NCI-H187 (cell line): ENCODE measurements at regions not wholly inside any gene's neighbourhood (a gene's known extent, or its start where the extent isn't known, plus 50 kb on each side); places are given as distances from the start of the nearest gene placed in this dataset.
"Not testable (repeated sequence)": the region's sequence is repeated elsewhere in the genome, so short reads cannot be mapped to it uniquely, and the experiment has no call there.

Source experiments
- DNase-seq, 2 experiments: peaks; one replicate each; lab custom pipeline; 2025; lab: John Stamatoyannopoulos, UW

GRCh38 chr6:21282360-21282759 is 311.2 kb upstream of the SOX4 start:
- DNase-seq, result not testable (repeated sequence)

- DNase-seq, result no peak
Measured at GRCh38 chr6:21284166-21284565, 309.4 kb upstream of the SOX4 start.

- no peak for DNase-seq
Measured at GRCh38 chr6:21284706-21285105, 308.8 kb upstream of the SOX4 start.

GRCh38 chr6:21294144-21294543 is 299.4 kb upstream of the SOX4 start:
- DNase-seq, result no peak

- no peak for DNase-seq
Measured at GRCh38 chr6:21295506-21296240, 297.9 kb upstream of the SOX4 start.

- no peak for DNase-seq
Measured at GRCh38 chr6:21297665-21298064, 295.9 kb upstream of the SOX4 start.

- DNase-seq, result no peak
Measured at GRCh38 chr6:21299216-21299615, 294.3 kb upstream of the SOX4 start.

- DNase-seq, result no peak
Measured at GRCh38 chr6:21300439-21300838, 293.1 kb upstream of the SOX4 start.

GRCh38 chr6:21305893-21306332 is 287.6 kb upstream of the SOX4 start:
- no peak for DNase-seq

GRCh38 chr6:21306546-21306945 is 287.0 kb upstream of the SOX4 start:
- no peak for DNase-seq

- no peak for DNase-seq
Measured at GRCh38 chr6:21309807-21310221, 283.7 kb upstream of the SOX4 start.

- no peak for DNase-seq
Measured at GRCh38 chr6:21310568-21311140, 282.9 kb upstream of the SOX4 start.

- no peak for DNase-seq
Measured at GRCh38 chr6:21312118-21312517, 281.4 kb upstream of the SOX4 start.

- DNase-seq, result no peak
Measured at GRCh38 chr6:21317642-21318041, 275.9 kb upstream of the SOX4 start.

- DNase-seq, result no peak
Measured at GRCh38 chr6:21321076-21321475, 272.5 kb upstream of the SOX4 start.

GRCh38 chr6:21321531-21321930 is 272.0 kb upstream of the SOX4 start:
- DNase-seq, result no peak

GRCh38 chr6:21323577-21323976 is 270.0 kb upstream of the SOX4 start:
- DNase-seq, result no peak

- no peak for DNase-seq
Measured at GRCh38 chr6:21325201-21325856, 268.2 kb upstream of the SOX4 start.

- no peak for DNase-seq
Measured at GRCh38 chr6:21327326-21328112, 266.0 kb upstream of the SOX4 start.

- DNase-seq, result no peak
Measured at GRCh38 chr6:21331235-21331634, 262.3 kb upstream of the SOX4 start.

- no peak for DNase-seq
Measured at GRCh38 chr6:21332077-21332476, 261.5 kb upstream of the SOX4 start.

- DNase-seq, result no peak
Measured at GRCh38 chr6:21332660-21333059, 260.9 kb upstream of the SOX4 start.

GRCh38 chr6:21333715-21334114 is 259.8 kb upstream of the SOX4 start:
- DNase-seq, result no peak
